Left ventricle myocardium superior (tissue), 1 donor: ENCODE measurements at regions not wholly inside any gene's neighbourhood (a gene's known extent, or its start where the extent isn't known, plus 50 kb on each side); places are given as distances from the start of the nearest gene placed in this dataset.

Experiments used
- ATAC-seq: fragments of 200-7000 bp; cut with Tn5 transposase; one replicate; pipeline ENCODE4 v1.9.1; 2020; ENCODE audit warnings: mild to moderate bottlenecking, moderate library complexity
- DNase-seq: peaks from one replicate; pipeline ENCODE4 v3.0.0-alpha.2; 2020
- intact Hi-C: fragments of 100-400 bp; cut with micrococcal nuclease; formaldehyde crosslinking; loops from one replicate; pipeline ENCODE4 v1.11.0; 2022
- donor health status: DM: no; HTN: yes; CAD: no; lungs with severe emphysema.

DNA sequence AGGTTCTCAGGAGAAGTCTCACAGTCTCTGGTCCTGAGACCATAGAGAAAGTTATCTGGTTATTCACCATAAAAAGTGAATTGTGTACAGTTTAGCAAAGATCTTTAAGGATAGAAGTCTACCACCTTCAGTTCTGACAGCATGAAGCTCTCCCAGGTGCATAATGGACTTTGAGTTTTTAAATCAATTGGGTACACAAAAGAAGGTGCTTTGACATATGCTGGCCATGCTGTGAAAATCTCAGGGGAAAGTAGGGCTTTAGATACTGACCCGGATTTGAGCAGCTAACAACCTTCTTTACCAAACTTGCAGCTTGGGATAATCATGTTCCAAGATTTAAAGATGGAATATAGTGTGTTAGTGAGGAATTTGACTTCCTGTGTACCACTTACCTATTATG, 264.2 kb downstream of the ZSWIM6 start:
- DNase-seq (no peak), ATAC-seq (no peak)
- intact Hi-C loops = no loop called here

DNA sequence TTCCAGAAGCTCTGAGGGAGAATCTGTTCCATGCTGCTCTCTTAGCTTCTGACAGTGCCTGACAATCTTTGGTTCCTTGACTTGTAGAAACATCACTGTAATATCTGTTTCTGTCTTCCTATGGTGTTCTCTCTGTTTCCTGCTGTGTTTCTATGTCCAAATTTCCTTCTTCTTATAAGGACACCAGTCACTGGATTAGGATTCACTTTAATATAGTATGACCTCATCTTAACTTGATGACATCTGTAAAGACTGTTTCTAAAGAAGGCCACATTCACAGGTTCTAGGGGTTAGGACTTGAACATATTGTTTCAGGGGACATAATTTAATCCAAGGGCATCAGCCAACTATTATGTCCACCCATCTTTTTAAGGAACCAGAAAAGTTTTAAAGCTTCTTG, 265.6 kb downstream of the ZSWIM6 start:
- ATAC-seq (no peak), DNase-seq (no peak)
- intact Hi-C loops = no loop called here

DNA sequence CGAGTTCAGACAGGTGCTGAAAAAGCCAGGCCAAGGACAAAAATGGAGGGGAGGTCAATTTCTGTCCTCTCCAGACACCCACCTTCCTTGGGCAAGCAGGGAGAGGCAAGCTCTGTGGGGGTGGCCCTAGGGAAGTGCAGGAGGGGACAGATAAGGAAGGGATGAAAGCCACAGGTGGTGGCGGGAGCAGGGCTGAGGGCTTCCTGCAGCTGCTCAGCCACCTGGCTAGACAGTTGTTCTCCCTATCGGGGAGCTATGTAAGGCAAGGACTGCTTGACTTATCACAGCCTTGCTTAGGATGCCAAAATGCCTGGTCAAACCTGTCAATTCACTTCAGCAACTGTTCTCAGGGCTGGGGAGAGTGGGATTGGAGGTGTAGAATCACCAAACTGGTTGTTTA, 266.1 kb downstream of the ZSWIM6 start:
- intact Hi-C loops = no loop called here
- ATAC-seq (no peak), DNase-seq (no peak)

DNA sequence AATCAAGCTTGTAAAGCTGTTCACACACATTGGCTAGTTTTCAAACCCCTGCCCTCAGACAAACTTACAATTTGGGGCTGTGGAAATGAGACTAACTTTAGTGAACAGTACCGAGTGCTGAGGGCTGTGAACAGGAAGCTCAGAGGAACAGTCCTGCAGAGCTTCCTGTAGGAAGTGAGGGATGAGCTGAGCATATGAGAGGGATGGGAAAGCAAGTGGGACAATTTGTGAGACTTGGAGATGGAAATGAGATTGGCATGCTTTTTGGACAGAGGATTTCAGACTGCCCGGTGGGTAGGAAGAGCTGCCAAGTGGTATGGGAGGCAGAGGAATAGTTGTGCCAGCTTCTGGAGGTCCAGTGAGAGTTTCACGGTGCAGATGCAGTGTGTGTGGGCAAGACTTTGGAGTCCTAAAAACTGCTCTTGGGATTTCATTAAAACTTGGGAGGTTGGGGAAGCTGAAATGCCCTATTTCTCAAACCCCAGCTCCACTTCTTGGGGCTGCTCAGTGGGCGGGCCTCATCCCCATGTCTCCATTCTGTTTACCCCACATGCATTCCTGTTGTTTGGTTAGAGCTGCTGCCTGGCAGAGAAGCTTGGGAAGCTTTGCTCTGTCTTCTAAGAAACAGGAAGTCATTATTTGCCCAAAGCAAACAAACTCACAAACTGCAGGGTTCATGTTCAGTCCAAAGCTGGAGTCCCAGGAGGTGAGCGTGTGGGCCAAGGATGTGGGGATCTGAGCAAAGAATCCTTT, 267.5 kb downstream of the ZSWIM6 start:
- intact Hi-C loops = no loop called here
- DNase-seq (no peak), ATAC-seq (peak; percentile 52)

DNA sequence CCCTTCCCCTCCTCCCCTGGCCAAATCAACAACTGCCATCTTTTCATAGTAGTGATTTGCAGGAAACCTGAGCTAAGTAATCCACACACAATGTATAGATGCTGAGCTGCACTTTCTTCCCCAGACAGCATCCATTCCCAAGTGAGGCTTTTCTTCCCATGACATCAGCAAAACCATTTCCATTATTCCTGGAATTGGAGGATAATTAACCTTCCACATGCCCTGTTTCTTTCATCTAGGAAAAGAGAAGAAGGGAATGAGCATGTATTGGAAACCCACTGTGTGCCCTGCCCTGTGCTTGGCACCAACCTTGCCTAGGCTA, 268.0 kb downstream of the ZSWIM6 start:
- intact Hi-C loops = no loop called here
- ATAC-seq (no peak), DNase-seq (no peak)

DNA sequence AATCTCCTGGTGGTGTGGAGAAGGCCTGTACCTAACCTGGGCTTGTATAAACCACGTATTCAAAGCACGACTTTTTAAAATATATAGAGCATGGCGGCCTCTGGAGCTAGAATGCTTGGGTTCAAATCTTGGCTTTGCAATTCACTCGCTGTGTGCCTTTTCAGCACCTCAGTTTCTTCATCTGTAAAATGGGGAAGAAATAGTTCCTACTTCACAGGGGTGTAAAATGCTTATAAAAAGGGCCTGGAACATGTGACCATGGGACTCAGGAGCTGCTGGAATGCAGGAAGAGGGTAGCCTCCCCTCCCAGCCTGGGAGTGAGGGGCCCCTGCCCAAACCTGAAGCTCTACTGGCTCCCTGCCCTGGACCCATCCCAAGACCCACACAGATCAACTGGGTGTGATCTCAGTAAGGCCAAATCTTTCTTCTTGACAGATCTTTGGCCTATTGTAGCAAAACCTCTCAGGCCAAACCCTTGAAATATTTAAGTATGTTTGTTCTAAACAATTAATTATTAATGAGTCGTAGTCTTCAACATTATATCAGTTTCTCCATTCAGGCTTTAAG, 269.0 kb downstream of the ZSWIM6 start:
- DNase-seq (no peak), ATAC-seq (no peak)
- intact Hi-C loops = no loop called here

DNA sequence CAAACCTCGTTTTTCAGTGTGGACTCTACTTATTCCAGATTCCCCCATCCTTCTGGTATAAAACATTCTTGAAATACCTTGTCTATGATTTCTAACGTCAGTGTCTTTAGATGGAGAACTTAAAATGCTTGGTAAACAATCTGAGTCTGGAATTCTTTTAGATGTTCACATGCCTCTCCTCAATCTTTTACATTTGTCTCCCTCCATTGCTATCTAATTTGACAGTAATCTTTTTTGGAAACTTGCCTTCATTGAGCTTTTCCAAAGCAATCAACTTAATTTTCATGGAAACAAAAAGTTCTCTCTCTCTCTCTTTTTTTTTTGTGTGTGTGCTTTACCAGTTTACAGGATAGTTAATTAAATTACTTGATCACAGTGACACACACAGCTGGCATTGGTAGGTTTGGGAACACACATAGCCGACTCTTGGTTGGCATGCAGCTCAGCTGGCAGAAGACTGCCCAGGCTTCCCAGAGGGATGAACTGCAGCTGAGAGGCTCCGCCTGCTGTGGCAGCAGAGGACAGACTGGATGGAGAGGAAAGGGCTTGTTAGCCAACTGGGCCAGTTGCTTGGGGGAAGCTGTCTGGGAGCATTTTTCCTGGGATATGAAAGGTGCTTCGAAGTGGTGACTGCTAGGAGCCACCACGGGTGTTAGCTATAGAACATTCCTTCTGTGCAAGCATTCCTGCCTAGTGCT, 271.3 kb downstream of the ZSWIM6 start:
- peak; percentile 92 for ATAC-seq
- DNase-seq = peak; percentile 68
- intact Hi-C loops = no loop called here

DNA sequence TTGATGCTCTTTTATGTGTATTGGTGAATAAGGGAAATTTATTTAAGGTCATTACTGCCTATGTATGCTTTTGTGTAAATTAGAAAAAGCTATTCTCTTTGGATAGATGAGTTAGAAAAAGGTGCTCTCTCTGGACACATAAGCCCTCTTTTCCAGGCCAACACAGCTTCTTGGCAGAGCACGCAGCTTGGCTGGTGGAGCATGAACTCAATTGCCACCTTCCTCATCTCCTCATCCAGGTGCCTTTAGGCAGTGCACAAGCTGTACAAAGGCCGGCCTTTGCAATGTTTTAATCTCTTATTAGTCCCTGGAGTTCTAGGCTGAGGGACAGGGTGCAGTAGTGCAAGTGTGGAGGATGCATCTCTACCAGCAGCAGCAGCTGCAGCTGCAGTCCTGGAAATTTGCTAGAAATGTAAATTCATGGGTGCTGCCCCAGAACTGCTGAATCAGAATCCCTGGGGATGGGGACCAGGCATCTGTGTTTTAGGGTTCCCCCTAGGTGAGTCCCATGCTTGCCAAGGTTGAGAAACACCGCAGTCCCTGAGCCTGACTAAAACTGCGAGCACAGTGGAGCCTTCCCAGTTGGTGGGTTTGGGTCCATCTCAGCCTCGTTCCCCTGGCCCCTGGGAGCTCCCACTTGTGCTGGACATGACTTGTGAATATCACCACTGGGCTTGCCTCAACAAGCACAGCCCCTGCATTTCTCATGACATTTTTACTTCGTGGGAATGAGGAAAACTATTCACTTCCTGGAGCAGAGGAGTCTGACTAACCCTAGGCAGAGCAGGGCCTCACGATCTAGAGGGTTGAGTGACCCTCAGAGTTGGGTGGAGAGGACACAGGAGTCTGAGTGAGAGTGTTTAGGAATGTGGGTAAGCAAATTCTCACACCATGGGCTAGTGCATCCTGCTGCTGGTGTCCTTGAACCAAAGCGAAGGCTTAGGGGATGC, 272.3 kb downstream of the ZSWIM6 start:
- DNase-seq (no peak), ATAC-seq (no peak)
- intact Hi-C loops = no loop called here

DNA sequence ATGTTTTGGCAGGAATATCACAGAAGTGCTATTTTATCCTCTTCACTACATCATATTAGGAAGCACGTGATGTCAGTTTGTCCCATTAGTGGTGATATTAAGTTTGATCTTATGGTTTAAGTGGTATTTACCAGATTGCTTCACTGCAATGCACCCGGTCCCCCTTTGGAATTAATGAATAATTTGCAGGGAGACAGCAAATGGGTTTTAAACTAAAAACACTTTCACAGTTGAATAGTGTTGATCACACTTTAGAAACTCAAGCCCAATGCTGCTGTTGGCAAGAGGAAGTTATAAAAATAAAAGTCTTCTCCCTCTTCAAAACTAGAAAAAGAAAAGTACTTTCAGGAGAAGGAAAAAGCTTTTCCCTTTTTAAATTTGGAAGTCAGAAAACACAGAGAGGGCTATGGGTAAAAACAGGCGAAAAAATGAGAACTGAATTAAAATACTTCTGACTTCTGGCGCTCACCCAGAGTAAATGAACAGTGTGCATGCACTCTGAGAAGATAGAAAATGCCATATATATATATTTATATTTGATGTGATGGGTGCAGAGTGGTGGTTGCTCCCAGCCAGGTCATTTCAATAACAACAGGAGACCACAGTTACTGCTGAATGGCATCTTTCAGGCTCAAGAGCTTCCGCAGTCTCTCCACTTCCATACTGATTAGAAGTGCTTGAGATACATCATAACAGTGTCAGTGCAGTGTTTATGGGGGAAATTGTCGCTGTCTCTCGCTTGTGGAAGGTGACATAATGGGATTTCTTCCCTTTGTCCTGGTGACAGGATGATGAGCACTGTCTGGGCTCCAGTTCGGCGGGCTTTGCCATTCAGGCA, 278.0 kb downstream of the ZSWIM6 start:
- DNase-seq = no peak
- intact Hi-C loops = no loop called here
- no peak for ATAC-seq

DNA sequence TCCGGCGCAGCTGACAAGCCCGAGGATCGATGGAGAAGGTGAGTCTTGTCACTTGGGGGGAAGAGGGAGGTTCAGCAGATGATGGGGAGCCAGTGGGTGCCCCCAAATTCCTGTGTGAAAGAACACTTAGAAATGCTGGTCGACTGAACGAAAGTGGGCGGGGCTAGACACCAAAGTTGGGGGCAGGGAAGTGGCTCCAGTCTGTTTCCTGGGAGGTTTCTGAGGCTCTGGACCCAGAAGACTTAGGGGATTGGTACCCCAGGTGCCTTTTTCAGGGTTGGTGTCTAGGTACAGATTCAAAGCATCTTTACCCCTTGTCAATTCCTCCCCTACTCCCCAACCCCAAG, 278.6 kb downstream of the ZSWIM6 start:
- intact Hi-C loops = no loop called here
- DNase-seq (no peak), ATAC-seq (no peak)

DNA sequence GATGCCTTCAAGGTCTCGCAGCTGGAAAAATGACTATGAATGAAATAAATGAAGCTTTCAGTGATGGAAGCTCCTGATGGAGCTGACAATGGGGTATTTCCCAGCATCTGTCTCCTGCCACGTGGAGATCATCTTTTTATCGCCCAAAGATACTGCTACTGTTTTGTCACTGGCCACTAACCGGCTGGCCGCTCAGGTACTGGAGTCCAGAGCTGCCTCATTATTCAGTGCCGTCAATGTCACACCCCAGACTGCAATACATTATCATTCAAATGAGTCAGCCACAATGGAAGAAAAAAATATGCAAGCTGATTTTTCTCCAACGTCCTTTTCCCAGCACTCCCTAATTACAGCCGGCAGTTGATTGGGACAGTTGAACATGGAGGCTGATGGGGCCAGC, 280.4 kb downstream of the ZSWIM6 start:
- DNase-seq (no peak), ATAC-seq (no peak)
- intact Hi-C loops = no loop called here

DNA sequence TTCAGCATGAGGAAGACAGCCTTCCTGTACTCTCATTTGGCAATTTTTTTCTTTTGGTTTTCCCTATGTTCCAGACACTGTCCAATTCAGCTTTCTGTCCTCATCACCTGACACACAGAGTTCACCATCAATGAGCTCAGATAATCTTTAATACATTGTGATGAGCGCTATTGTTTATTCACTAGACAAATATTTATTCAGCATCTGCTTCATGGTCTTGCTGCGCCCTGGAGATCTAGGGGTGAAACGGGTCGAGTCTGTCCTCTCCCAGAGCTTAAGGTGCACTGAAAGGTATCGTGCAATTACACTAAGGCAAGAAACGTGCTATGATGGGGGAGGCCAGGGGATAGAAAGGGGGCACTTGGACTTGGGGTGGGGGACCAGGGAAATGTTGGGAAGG, 281.6 kb downstream of the ZSWIM6 start:
- intact Hi-C loops = no loop called here
- no peak for ATAC-seq
- no peak for DNase-seq

DNA sequence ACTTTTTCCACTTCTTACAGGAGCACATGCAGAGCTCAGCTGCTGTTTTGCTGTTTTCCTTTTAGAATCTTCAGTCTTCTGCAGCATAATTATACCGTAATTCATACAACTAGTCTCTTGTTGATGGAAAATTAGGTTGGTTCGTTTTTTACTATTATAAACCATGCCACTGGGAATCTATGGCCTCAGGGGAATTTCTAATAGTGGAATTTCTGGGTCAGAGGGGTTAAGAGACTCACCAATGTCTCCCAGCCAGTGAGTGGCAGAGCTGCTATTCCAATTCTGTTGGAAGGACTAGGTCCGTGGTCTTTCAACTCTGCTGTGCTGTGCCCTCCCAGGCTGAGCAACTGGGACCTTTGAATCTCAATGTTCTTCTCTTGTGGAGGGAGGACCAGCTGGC, 282.5 kb downstream of the ZSWIM6 start:
- no peak for ATAC-seq
- intact Hi-C loops = no loop called here
- DNase-seq = no peak

DNA sequence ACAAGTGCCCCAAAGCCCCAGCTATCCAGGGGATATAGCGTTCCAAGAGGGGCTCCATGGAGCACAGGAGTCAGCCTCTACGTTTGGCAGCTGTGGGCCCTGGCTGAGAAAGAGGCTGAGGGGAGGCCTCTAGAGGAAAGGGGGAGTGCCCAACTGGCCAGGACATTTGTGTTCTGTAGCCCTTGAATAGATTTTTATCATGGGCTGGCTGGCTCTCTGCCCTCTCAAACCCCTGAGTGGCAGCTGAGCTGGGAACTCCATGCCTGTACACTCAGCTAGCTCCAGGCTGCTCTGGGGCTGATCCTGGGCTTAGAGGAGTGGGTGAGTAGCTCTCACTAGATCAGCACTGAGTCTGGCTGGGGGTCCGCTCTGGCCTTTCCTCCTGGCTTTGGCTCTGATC, 285.0 kb downstream of the ZSWIM6 start:
- intact Hi-C loops = no loop called here
- DNase-seq = no peak
- no peak for ATAC-seq

DNA sequence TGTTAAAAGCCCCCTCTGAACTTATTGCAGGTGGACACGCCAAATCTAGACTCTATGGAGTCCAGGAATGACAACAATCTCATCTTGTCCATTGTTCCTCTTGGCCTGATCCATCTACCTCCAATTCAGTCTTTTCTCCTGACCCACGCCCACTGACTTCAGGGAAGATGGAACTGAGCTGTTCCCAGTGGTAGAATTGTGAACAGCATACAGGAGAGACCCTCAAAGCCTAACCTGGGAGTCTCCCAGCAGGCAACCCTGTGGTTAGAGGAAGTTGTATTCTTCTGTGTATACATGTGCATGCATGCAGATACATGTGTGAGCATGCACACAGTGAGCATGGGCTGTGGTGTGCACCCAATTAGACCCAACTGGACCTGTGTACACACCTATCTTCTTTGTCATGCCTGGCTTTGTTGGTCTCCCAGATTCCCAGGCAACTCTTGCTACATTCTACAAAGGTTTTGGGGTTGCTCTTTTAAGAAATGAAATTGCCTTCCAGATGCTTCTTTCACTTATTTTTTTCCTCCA, 286.0 kb downstream of the ZSWIM6 start:
- DNase-seq = no peak
- no peak for ATAC-seq
- intact Hi-C loops = no loop called here

DNA sequence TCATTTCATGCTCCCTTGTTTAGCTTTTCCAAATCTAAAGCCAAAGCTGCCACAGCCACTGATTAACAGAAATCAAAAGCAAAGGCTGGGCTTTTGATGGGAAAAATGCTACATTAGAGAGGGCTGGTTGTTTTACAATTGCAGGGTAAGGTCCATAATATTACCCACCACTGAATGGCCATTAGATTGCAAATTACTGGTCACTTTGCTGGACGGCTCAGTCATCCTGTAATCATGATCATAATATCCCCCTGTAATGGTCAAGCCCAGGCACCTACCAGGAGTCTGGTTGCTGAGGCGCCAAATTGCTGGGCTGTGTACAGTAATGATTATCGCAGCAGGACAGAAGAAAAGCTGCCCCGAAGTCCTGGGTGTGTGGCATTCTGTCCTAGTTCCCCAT, 286.5 kb downstream of the ZSWIM6 start:
- no peak for DNase-seq
- intact Hi-C loops = no loop called here
- ATAC-seq = no peak

DNA sequence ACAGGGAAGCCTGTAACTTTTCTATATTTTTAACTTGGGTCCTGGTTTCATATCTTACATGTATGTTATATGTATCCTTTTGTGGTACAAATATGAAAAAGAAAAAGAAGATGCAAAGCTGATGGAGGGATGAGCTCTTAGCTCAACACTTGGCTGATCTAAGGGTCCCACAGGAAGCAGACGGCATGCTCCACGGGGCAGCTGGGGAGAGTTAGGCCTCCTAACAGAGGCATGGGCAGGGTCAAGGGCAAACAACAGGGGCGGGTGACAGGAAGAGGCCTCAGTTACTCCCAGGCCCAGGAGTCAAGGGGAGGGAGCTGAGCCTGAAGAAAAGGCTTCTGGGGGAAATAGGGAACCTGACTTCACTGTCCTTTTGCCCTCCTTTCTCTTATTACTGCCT, 287.2 kb downstream of the ZSWIM6 start:
- no peak for DNase-seq
- no peak for ATAC-seq
- intact Hi-C loops = no loop called here

DNA sequence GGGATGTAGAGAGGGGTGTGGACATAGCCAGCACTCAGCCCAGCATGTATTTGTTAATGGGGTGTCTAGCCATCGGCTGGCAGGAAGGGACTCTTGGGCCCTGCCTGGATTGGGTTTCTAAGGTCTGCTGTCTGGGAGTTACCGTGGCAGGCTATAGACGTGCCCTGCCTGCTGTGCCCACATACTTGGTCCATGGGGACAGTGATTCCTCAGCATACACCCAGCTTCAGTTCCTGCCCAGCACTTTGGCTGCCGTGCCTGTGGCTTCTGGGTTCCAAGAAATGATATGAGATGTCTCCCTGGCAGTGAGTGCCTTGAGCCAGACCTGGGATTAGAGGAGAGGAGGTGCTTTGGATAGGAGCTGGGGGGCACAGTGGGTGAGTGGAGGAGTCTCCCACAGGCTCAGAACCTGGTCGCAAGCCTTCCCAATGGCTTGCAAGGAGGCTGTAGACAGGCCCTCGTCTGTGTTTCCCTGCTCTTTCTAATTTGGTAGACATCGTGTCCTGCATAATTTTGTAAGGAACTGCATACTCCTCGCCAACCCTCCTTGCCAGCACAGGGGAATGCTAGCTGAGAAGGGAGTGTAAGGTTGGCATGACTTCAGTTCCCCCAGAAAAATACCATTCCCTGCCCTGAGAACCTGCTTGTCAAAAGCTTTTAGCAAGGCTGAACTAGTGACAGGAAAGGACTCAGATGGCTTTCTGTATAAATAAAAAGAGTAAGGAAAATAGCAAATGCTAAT, 287.9 kb downstream of the ZSWIM6 start:
- DNase-seq (no peak), ATAC-seq (no peak)
- intact Hi-C loops = no loop called here
